NCI-H526 (cell line): ENCODE measurements at regions not wholly inside any gene's neighbourhood (a gene's known extent, or its start where the extent isn't known, plus 50 kb on each side); places are given as distances from the start of the nearest gene placed in this dataset.

Source experiments
- DNase-seq, 2 experiments: peaks; one replicate each; lab custom pipeline; 2025; lab: John Stamatoyannopoulos, UW

- DNase-seq = no peak
Measured at GRCh38 chr12:24135158-24135850, 185.8 kb upstream of the SOX5 start.

- DNase-seq = no peak
Measured at GRCh38 chr12:24134092-24134491, 184.6 kb upstream of the SOX5 start.

- DNase-seq = peak in 1 of 2 experiments; percentile 21
Measured at GRCh38 chr12:24133384-24133783, 183.9 kb upstream of the SOX5 start.

GRCh38 chr12:24127919-24128721, 178.7 kb upstream of the SOX5 start:
- DNase-seq = no peak

- DNase-seq = no peak
Measured at GRCh38 chr12:24125280-24125679, 175.8 kb upstream of the SOX5 start.

DNA sequence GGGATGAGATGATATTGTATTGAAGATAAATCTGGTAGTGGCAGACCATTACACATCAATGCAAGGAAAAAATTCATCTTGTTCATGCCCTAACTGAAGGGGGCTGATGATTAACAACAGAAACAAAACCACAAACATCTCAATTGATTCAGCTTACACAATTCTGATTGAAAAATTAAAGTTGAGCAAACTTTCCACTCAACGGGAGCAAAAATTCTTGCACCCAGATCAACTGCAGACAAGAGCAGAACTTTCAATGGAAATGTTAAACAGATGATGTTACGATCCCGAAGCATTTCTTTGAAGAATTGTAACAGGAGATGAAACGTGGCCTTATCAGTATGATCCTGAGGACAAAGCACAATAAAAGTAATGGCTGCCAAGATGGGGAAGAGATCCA, 172.4 kb upstream of the SOX5 start:
- DNase-seq = no peak

GRCh38 chr12:24118668-24119067, 169.2 kb upstream of the SOX5 start:
- no peak for DNase-seq

DNA sequence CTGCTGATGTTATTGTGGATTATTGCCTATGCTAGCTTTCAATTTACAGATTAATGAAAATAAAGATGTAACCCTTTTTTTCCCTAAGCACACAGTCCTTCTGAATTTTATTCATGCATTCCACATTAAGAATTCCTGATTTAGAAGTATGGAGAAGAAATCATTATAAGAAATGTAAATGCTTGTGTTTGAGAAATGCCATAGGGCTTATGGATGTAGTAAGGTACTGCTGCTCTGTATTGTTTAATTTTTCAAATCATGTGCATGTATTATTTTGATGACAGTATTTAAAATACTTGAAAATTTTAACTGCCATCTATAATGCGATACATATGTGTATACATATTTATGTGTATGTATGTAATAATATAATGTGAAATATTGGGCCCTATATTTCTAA, 167.1 kb upstream of the SOX5 start:
- DNase-seq = no peak

- DNase-seq = no peak
Measured at GRCh38 chr12:24113701-24114100, 164.2 kb upstream of the SOX5 start.

- no peak for DNase-seq
Measured at GRCh38 chr12:24111616-24112015, 162.1 kb upstream of the SOX5 start.

GRCh38 chr12:24111086-24111485, 161.6 kb upstream of the SOX5 start:
- DNase-seq = no peak

DNA sequence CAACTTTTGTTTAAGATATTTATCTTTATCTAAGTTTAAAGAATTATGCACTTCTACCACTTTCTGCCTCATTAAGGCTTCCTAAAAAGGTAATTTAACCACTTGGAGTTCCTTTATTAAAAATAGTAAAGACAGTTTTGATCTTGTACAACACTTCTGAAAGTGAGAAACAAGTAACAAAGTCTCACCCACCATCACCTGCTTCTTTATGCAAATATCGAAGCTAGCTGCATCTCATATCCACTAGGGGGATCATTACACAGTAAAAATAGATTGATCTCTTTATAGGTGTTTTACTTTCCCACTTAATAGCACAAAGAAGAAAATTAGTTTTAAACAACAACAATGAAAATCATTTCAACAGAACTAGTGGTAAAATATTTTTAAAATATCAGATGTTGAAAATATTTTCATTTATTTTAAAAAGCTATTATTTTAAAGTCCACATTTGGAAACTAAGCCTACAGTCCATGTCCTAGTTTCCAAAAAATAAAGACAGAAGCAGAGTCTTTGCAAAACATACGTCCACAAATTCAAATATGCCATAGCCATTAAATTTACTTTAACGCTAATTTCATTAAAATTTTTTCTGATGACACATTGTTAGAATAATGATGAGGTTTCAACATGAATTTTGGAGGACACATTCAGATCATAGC, 160.0 kb upstream of the SOX5 start:
- peak in 1 of 2 experiments; percentile 64 for DNase-seq

DNA sequence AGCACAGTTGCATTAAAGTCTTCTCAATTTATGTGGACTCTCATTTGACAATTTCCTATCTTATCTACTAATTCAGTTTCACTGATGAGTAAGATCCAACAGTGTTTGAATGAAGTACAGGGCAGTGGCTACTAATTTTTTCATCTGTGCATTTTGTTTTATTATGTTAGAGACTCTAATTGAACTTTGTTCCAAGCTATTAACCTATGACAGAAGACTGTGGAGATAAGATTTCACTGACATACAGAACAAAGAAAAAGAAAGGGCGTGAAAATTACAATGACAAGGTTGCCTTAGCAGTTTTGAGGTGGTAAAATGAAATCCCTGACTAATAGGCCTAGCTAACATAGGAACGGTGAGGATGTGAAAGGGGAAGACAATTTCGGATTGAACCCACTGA, 153.2 kb upstream of the SOX5 start:
- no peak for DNase-seq

- DNase-seq = no peak
Measured at GRCh38 chr12:24099576-24099975, 150.1 kb upstream of the SOX5 start.

DNA sequence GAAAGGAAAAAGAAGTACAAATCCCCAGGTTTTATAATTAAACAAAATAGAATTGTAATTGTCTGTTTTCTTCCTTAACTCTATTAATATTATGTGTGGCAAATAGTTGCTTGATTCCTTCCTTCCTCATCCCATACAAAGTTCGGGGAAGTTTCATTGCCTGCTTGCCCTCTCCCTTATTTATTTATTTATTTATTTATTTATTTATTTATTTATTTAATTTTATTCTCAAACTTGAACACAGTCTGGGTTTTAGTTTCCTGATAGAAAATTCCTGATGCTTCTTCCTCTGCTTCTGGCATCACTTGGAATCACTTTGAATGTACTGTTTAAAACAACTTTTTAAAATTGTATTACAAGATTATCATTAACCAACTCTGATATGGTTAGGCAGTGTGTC, 145.8 kb upstream of the SOX5 start:
- DNase-seq = no peak

DNA sequence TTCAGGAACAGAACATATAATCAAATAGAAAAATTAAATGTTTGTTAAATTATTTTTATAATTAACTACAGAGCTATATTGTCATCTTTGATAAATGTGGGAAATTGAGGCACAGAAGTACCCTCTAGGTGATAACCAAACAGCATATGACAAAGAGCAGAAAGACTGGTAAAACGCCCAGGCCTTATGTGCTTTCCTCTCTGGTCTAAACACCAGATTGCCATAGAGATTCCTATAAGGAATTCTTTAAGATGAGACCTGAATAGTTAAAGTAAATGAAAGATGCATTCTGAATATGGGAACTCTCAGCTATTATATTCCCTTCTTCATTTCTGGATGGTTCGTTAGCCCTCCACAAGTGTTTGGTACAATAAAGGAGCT, 140.0 kb upstream of the SOX5 start:
- DNase-seq = no peak

DNA sequence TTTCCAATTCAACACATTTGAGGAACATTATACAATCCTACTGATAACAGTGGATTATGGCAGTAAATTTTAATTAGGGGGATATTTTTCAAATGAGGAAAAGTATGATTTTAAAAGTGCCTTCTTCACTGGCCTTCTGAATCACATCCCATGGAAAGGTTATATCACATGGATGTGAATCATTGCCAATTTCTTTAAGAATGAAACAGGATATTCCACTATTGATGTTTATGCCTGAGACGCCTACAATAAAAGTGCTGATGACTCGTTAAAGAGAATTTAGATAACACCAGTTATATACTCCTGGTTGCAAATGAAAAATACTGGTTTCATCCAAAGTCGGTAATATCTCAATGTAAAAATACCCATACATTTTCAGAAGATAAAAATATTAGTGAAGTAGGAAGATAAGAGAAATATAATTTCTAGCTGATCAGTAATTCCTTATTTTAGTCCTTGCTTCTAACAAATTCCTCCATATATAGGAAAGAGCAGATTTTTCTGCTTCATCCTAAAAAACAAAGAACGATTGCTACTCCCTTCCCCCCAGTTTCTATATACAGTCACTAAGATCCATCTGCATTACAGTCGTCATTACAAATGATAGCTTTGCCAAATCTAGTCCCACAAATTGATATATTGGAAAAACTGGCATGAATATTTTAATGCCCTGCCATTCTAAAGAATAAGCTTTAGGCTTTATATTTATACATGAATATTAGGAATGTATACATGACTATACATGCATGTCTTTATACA, 139.5 kb upstream of the SOX5 start:
- DNase-seq = no peak

DNA sequence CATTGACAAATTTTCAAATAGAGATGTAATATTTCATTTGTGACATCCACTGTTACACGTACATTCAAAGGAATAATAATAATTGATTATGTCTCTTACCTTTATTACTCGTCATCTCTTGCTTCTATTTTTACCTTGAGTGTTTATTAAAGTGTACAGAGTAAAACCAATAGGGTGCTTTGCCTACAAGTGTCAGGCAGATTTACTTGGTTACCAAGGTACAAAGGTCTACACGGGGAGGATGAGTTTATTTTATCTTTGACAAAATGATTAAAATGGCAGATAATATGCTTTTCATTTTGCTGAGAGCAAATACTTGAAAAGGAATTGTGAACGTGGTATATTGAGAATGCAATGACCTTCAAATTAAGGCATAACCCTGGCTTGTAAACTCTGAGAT, 137.8 kb upstream of the SOX5 start:
- peak; percentile 1 to 13 for DNase-seq

DNA sequence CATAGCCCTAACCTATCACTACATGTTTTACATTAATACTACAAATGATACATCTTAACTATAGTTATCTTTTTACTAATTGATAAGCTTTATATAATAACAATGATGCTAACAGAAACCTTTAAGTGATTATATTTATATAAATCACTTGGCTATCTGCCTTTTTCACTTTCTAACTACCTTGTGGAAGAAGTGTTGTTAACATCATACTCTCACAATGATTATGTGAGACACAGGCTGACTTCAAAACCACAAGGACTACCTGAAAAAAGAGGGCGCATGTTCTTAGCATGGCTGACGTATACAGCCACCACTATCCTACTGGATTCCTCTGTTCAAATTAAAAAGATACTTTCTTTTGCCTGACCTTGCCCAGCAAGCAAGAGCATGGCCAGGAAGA, 135.3 kb upstream of the SOX5 start:
- no peak for DNase-seq

- no peak for DNase-seq
Measured at GRCh38 chr12:24083838-24084237, 134.4 kb upstream of the SOX5 start.

DNA sequence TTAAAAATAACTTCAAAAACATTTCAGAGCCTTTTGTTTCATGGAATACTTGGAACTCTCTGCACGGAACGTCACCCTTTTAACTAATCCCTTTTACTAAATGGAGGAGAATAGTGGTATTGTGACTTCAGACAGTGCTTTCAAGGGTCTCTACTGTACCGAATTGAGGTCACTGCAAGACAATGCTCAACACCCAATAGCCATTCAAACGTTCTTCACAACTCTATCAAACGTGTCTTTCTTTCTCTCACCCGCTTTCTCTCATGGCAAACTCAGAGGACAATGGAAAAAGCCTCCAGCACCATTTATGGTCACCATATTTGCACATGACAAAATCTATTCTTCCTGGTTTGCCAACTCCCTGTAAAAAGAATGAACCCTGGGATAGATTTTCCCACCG, 132.1 kb upstream of the SOX5 start:
- DNase-seq = no peak

DNA sequence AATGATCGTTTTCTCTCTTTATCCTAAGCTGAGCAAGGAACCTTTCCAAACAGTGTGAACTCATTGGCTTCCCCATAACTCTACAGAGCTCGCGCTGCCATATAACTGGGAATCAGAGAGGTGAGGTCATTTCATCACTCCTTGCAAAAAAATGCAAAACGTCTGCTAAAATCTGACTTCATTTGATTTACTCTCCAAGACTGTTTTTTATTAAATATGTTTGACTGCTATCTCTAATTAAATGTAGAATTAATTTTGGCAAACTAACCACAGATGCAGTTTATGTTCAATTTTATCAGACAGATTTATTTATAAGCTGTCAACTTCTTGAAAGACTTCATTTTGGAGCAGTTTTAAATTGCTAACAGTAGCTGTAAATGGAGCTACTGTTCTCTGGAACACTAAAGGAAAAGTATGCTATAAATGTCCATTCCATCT, 131.6 kb upstream of the SOX5 start:
- DNase-seq = no peak
